IPS-NIHi7 (cell line): ENCODE measurements at regions not wholly inside any gene's neighbourhood (a gene's known extent, or its start where the extent isn't known, plus 50 kb on each side); places are given as distances from the start of the nearest gene placed in this dataset.

Experiments
- DNase-seq: peaks from one replicate; pipeline ENCODE4 v3.0.0; 2012; ENCODE audit warnings: mixed read lengths; ENCODE audit errors: extremely low spot score

DNA sequence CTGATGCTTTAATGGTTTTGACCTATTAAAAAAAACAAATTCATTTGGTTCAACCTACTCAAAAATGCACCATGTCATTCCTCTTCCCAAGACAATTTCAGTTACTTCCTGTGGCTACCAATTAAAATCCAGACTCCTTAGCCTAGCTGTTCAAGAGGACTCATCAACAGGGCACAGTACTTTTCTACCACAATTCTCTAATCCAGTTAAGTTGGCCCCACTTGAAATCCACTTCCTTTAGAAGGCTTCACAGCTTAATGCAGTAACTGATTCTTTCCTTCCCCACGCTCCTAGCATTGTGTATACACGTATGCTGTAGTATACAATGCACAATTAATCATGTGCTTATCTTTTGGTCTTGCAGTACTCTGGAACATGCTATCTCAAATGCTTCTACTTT lies 129.8 kb downstream of the UGT8 start:
- no peak for DNase-seq

- no peak for DNase-seq
These were observed 130.6 kb downstream of the UGT8 start for GRCh38 chr4:114729068-114729738.

DNA sequence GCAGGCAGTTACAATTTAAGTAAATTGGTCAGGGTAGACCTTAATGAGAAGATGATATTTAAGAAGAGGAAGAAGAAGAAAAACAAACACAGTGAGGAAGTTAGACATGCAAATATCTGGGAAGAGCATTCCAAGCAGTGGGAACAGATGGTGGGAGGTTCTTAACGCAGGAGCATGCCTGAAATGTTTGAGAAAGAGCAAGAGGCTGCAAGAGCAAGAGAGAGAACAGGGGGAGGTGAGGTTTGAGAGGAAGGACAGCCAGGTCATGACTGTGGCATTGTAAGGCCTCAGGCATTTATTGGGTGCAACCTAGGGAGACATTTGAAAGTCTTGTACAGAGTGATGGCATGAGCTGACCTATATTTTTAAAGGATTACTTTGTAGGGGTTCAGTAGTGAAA lies 136.0 kb downstream of the UGT8 start:
- DNase-seq: peak; percentile 33

DNA sequence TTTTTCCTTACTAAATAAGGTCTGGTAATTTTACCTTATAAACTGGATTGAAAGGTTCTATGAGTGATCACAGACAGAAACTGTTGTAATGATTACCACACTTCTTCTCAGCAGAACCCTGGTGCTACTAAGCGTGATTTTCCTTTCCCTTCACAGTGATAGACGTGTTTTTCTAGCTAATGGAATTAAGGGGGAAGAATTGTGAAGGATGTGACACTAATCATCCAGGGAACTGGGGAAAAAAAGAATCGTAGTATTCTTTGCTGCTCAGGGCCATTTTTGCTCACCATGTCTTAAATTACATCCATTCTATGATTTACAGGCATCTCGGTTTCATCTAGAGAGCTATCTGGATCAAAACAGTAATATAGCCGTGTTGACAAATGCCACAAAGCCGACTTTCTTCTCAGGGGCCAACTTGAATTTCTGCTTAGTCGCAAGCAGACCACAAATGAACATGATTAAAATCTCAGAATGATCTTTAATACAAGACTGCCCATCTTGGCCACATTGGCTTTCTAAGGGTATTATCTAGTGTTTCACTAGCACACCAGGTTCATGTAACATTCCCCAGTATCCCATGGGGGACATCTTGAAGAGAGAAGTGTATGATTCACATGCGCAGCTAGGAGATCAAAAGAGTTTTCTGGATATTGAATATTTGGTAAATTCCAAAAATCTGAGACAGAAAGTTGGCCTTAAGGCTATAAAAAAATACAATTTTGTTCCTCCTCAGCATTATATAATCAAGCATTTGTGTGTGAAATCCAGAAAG lies 154.0 kb downstream of the UGT8 start:
- DNase-seq: no peak

GRCh38 chr4:114754616-114755015 lies 156.0 kb downstream of the UGT8 start:
- DNase-seq: no peak

DNA sequence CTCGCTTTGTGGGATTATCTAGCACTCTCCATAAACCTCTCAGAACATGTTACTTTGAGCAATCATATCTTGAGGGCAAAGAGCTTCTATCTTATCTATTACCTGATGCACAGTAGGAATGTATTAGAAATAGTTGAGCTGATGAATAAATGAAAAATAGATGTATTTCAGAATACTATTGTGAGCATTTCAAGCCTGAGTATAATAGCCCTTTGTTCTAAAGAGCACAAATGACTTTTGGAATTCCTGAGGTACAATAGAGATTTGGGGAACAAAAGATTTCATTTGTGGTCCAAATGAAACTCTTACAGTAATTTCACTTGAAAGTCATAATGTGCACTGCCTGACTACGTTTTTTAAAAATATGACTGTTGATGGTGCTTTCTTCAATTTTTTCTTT lies 159.5 kb downstream of the UGT8 start:
- no peak for DNase-seq

DNA sequence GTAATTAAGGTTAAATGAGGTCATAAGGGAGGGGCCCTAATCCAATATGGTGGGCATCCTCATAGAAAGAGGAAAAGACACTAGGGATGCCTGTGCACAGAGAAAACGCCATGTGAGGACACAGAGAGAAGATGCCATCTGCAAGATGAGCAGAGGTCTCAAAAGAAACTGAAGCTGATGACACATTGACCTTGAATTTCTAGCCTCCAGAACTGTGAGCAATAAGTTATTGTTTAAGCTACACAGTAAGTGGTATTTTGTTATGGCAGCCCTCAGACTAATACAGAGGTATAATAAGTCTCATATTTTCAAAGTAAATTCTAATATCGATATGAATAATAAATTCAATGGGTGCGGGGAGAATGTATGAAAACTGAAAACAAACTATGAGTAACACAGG lies 169.9 kb downstream of the UGT8 start:
- DNase-seq: no peak

GRCh38 chr4:114770624-114771023 lies 172.0 kb downstream of the UGT8 start:
- DNase-seq: no peak

DNA sequence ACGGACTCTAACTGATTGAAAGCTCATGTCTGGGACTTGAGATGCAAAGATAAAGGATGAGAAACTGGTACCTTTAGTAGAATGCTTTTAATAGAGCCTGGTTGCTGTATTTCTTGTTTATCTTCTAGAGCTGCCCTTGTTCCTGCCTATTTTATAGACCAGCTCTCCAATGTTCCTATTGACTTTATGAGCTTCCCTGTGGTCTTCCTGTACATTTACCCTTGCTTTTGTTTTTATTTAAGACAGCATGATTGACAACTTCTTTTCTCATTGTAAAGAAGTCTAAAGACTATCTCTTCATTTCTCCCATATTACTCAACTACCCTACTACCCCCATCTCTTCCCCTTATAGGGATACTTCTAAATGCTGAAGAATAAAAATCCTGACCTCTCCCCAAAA lies 174.7 kb downstream of the UGT8 start:
- no peak for DNase-seq
